GM21447 (cell line): ENCODE measurements at regions not wholly inside any gene's neighbourhood (a gene's known extent, or its start where the extent isn't known, plus 50 kb on each side); places are given as distances from the start of the nearest gene placed in this dataset.

Experiments used
- ATAC-seq: cut with Tn5 transposase; IDR thresholded peaks from one replicate; pipeline ENCODE4 v1.9.1; 2021; ENCODE audit not compliant: unreplicated experiment

DNA sequence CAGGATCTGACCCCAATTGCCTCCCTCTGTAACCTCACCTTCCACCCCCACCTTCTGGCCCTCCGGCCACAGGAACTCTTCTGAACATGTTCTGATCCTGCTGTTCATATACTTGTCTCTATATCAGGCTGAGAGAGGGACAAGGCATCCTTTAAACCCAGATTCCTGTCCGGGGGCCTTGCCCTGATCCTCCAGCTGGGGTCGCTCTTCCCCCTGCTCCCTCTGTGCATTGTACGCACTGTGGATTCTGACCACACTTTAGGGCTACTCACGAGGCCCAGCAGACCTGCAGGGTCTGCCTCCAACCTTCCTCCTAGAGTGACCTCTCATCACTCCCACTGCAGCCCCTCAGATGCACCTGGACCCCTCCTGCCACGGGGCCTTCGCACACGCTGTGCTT is 269.3 kb downstream of the UQCRFS1 start:
- ATAC-seq = no peak

- no peak for ATAC-seq
Observed at GRCh38 chr19:28941833-28942232, 271.1 kb downstream of the UQCRFS1 start.

DNA sequence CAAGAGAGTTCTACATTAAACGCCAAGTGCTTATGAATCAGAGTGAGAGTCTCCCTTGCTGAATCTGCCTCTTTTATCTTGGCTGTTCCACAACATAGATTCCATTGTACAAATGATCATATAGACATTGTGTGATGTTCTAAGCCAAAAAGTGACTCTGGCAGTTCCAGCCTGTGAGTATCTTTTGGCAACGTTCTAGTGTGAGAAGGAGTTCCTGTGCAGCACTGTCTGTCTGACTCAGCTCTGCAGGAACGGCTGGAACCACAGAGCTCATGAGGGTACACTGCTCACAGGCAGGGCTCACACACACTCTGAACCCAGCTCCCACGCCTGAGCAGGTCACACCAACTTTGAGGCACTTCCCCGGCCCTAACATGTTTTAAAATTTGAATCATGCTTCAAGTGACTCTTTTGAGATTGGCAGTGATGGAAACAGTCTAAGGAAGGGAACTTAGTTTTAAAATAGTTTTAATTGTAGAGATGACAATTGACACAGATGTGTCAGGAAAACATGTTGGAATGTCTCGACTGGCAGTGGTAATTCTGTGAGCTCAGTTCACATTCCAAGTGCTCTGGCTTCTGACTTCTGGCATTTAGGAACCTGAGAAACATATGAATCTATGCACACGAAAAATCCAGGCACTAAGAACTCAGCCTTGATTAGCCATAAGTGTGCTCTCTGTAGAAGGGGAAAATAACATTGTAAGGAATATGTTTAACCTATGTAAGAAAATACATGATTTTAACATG is 272.0 kb downstream of the UQCRFS1 start:
- no peak for ATAC-seq

DNA sequence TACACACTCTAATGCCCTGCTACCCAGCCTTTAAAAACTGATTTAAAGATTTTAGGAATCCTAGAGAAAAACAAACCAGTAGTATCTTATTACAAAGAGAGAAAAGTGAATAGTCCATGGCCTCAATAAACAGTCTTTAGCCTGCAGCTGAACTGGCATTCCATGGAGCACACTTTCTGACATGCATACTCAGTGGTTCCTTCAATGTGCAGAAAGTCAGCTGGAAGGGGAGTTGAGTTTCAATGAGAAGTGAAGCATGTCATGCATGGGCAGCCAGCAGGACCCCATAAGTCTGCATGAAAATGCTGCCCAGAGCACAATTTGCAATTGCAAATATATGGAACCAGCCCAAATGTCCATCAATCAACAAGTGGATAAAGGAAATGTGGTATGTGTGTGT is 273.7 kb downstream of the UQCRFS1 start:
- ATAC-seq = no peak

GRCh38 chr19:28936001-28936400 is 276.9 kb downstream of the UQCRFS1 start:
- ATAC-seq = no peak

GRCh38 chr19:28934631-28935030 is 278.3 kb downstream of the UQCRFS1 start:
- no peak for ATAC-seq

DNA sequence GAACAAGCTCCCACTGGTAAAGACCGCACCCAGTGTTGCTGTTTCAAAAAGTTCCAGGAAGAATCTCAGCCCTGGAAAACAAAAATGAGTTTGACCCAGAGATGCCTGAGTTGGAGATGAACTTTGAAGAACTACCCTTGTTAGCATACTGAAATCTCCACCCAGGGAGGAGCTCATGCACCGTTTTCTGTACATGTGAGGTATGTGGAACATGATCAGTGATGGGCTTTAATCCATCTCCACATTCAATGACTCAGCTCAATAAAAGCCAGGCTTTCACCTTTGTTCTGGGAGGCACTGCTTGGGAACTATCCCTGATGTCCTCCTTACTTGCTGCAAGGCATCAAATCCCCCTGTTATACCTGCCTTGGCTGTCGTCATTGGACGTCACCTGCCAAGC is 279.9 kb downstream of the UQCRFS1 start:
- no peak for ATAC-seq

DNA sequence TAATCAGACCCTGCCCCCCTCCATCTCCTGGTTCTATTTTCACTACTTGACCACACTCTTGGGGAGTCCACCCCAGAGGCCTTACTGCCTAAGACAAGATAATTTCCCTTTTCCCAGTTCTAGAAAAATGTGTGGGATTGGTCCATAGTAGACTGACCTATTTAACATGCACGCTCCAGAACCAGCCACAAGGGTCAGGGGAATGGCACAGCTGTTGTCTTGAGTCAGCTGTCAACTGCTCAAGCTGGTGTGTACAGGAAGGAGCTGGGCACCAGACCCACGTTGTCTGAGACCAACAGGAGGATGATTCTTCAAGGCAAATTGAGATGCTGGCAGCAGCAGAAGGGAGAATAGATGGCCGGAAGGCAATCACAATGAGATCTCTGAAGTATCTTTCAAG is 280.5 kb downstream of the UQCRFS1 start:
- ATAC-seq = no peak

GRCh38 chr19:28929006-28929405 is 283.9 kb downstream of the UQCRFS1 start:
- no peak for ATAC-seq

- no peak for ATAC-seq
Observed at GRCh38 chr19:28927456-28927855, 285.5 kb downstream of the UQCRFS1 start.

- no peak for ATAC-seq
Observed at GRCh38 chr19:28920269-28921066, 292.5 kb downstream of the UQCRFS1 start.

- ATAC-seq = no peak
Observed at GRCh38 chr19:28917621-28918020, 295.3 kb downstream of the UQCRFS1 start.

GRCh38 chr19:28915737-28916460 is 297.1 kb downstream of the UQCRFS1 start:
- no peak for ATAC-seq

- no peak for ATAC-seq
Observed at GRCh38 chr19:28915202-28915601, 297.7 kb downstream of the UQCRFS1 start.

DNA sequence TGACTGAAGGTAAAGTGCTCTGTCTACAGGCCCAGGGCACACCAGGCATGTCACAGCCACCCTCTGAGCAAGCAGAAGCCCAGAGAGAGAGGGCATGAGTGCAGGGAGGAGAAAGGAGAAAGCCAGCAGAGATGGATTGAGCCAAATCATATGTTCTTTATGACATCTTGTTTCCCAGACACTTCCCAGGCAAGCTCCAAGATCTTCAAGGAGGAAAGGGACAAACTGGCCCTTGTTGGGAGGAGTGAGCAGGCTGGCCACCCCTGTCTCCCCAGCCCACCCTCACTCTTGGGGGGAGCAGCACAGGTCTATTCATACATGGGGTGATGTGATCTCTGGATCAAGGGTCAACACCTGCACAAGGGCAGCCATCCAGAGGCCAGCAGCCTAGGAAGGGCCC is 298.8 kb downstream of the UQCRFS1 start:
- no peak for ATAC-seq

- no peak for ATAC-seq
Observed at GRCh38 chr19:28913626-28914025, 299.3 kb downstream of the UQCRFS1 start.

GRCh38 chr19:28908941-28909340 is 304.0 kb downstream of the UQCRFS1 start:
- no peak for ATAC-seq

DNA sequence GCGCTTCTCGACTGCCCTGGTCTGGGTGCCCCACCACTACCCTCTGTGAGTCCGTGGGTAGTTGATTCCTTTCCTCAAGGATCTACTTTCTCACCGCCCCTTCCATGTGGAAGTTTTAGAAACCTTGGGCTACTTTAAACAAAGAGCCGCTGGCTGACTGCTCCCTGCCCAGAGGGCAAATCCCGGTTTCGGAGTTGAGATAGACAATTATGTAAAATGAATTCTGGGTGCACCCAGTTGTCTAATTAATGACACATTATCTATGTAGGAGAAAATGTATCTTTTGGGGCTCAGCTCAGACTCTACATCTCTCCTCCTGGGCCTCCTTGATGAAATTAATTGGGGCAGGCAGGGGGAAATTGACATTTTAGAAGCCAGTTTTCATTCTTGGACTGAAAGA is 305.4 kb downstream of the UQCRFS1 start:
- no peak for ATAC-seq

DNA sequence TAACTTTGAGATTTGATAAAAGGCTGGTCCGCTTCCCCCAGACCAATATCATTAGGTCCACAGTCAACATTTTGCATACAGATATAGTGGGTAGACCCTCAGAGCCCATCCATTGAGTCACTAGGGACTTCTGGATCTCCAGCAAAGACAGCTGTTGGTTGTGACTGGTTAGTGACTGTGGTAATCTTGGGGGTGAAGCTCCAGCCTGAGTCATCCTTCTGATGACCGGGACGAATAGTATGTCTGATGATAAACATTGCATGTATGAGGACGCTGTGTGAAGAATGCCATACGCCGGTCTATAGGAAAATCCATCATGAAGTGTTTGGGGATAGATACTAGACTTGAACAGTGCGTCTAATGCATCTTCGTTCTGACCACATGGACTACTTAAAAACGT is 307.0 kb downstream of the UQCRFS1 start:
- no peak for ATAC-seq

- ATAC-seq = no peak
Observed at GRCh38 chr19:28899703-28900102, 313.2 kb downstream of the UQCRFS1 start.

GRCh38 chr19:28898249-28898648 is 314.7 kb downstream of the UQCRFS1 start:
- no peak for ATAC-seq
